ENCODE measurements at regions not wholly inside any gene's neighbourhood (a gene's known extent, or its start where the extent isn't known, plus 50 kb on each side); places are given as distances from the start of the nearest gene placed in this dataset.
"Not testable (repeated sequence)": the region's sequence is repeated elsewhere in the genome, so short reads cannot be mapped to it uniquely, and the experiment has no call there.

DNA sequence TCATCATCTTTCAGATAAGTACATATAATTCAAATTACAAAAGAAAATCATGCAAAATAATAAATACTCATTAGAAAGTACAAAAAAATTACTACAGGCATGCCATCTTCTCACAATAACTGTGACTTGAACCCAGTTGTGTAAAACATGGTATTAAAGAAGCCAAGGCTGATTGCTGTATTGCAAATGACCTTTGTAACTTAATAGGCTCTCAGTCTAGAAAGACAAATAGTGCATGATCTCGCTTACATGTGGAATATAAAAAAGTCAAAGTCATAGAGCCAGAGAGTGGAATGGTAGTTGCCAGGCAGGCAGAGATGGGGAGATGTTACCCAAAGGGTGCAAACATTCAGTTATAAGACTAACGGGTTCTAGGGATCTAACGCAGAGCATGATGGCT is 626.1 kb downstream of the COL12A1 start:
- DNase-seq (no peak), ATAC-seq (no peak)

DNA sequence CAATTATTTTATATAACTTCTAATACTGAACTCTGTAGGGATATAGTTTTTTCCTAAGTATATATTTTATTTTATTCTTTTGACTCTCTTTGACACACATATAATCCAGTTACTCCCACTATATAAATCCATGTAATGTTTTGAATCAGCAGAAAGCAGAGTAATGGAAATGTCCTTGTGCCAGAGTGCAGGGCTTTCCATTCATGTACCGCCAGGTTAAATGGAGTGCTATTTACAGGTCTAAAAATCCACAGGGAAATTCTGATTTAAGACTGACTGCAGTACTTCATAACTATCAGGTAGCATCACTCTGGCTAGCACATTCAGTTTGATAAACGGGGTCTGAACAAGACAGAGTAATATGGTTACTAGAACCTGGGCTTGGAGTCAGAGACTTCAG is 626.8 kb downstream of the COL12A1 start:
- ATAC-seq (no peak), DNase-seq (no peak)

DNA sequence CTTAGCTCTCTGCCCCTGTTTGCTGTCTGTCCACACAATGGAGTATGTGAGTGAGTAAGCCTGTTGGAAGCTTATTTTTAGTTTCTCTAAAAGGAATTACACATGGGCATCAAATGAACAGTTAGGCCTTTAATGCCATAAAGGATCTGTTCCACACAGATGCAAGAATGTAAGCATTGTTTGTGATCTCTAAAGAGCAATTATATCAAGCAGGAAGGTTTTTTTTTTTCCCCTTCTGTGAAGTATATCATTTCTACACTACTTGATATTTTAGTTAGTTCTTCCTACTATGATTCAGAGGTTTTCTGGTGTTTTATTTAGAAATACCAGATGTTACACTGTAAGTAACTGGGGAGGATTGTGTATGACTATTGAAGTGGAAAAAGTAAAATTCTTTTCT is 627.5 kb downstream of the COL12A1 start:
- no peak for DNase-seq

DNA sequence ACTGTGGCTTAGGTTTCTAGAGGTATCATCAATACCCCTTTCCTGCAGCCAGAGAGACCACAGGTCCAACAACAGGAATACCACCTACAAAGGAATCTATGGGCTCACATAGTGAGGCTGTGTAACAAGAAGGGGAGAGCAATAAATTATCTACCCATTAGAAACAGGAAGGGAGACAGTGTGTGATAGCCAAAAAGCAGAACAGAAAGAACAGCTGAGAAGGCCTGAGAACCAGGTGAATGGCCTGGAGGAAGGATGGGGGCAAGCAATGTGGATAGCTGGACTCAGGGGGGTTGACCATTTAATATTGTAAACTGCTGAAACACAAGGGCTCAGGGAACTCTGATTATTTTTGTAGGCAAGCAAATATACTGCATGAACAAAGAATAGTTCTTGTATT is 628.2 kb downstream of the COL12A1 start:
- DNase-seq, result no peak
- no peak for ATAC-seq

More for the DNA sequence above, 627.5 kb downstream of the COL12A1 start:
- no peak for ATAC-seq

DNA sequence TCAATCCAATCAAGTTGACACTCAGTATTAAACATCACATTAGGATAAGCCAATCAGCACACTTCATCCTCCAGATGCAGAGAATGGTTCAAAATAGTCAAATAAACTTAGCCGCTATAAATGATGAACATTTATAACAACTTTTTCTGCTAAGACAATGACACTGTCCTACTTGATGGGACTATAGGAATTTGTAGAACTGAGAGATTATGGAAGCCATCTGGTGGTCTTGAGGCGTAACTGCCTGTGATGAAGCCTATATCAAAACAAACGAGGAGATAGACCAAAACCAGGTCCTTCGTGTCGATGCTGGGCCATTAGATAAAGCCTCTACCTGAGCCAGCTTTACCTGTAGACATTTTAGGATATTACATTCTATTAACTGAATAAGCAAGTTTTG is 631.1 kb downstream of the COL12A1 start:
- no peak for ATAC-seq
- DNase-seq, result no peak

DNA sequence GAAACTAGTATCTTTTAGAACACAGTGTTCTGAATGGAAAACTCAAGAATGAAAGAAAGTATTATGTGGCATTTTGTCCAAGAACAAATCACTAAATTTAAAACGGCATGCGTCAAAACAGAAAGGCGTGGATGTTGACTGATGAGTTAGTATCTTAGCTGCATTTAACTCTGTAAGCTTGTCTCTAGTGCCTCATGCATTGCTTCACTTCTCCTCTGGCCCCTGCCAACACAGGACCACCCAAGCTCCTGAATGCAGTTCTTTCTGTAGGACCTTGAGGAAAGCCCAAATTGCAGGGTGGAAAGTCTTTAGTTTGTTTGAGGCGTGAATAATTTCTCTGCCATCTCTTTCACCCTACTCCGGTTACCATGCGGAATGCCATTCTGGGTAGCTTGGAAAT is 632.2 kb downstream of the COL12A1 start:
- no peak for DNase-seq
- no peak for ATAC-seq

DNA sequence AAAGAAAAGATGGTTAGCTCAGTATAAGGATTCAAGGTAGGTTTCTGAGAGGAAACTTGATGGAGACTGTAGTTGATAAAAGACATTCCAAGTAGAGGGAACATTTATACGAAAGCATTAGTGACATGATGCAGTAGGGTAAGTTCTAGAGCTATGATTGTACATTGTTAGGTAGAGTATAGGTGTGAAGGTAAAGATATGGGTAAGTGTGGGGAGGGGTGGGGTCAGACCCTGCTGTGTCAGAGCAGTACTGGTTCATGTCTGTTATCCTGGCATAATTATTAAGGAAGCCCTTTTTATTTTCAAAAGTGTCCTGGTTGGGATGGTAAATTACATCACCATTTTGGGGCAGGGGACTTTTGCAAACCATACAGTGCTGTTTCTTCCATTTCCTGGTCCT is 635.8 kb downstream of the COL12A1 start:
- DNase-seq (no peak), ATAC-seq (no peak)

DNA sequence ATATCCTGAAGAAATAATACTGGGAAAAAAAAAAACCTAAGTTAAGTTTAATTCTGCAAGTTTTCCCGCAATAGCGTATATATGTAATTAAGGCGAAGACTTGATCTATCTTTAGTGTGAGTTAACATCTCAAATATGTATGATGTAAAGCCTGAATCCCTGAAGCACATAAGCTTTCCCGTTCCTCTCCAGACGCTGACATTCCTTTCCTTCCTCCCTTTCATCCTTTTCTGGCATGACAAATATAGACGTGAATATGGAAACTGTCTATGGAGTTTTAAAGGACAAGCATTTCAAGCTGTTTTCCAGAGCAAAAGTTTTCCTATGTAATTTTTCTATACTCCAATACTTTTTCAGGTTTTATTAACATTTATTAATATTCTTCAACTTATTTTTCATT is 637.0 kb downstream of the COL12A1 start:
- ATAC-seq (no peak), DNase-seq (no peak)

DNA sequence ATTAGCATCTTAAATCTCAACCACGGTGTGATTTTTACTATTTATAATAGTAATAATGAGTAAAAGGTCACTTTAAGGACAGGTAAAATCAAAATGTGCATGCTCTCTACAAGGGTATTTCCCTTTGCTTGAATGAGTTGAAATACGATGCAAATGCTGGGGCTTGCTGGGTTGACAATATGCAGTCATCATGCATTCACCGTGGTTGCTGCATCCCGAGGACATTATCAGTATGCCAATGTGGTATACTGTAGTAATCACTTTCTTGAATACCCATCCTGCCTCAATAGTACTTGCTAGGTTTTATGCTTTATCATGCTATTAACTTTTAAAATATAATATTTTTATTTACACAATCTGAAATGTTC is 637.9 kb downstream of the COL12A1 start:
- not testable (repeated sequence) for ATAC-seq, DNase-seq

DNA sequence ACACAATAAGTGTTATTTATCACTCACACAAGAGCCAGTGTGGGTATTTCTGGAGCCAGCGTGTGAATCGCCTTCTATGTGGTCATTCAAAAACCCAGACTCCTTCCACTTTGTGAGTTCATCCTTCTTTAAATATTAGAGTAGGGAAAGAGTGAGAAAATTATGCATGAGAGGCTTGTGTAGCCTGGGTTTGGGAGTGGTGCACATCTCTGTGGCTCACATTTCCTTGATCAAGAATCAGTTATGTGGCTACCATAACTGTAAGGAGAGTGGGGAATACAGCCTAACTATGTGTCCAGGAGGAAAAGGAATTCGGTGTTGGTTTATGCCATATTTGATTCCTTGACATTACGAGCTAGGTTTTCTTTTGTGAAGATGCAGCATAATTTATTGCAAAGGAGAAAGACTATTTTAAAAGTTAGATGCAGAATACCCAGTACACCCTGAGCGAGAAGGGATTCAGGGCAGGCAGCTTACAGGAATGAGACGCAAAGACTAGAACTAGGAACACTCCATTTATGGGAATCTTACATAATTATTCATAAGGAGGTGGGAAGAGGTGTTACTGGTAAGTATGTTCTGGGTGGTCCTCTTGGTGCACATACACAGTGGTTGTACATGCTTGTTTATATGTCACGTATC is 638.5 kb downstream of the COL12A1 start:
- ATAC-seq (no peak), DNase-seq (no peak)

DNA sequence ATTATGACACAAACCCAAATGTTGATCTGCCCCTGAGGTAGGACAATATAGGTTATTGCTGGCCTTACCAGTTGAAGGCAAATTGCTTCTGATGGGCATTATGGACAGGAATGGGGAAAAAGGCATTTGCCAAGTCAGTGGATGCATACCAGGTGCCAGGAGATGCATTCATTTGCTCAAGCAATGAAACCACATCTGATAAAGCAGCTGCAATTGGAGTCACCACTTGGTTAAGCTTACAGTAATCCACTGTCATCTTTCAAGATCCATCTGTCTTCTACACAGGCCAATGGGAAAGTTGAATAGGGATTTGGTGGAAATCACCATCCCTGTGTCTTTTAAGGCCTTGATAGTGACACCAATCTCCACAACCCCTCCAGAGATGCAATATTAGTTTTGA is 648.6 kb downstream of the COL12A1 start:
- ATAC-seq (no peak), DNase-seq (no peak)

DNA sequence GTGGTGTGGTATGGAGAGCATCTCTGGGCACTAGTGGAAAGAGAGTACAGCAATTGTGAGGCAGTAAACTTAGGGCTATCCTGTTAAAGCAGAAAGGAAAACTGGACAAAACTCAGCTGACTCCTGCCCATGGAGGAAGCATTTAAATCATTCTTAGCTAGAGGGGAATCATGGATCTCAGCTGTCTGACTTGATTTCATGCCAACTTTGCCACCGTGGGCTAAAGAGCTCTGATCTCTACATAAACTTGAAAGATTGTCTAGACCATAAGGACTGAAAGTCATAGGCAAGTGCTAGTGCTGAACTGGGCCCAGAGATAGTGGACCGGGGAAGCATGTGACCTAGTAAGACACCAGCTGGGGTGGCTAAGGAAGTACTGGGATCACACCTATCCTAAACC is 651.8 kb downstream of the COL12A1 start:
- DNase-seq, result no peak
- ATAC-seq, result no peak

DNA sequence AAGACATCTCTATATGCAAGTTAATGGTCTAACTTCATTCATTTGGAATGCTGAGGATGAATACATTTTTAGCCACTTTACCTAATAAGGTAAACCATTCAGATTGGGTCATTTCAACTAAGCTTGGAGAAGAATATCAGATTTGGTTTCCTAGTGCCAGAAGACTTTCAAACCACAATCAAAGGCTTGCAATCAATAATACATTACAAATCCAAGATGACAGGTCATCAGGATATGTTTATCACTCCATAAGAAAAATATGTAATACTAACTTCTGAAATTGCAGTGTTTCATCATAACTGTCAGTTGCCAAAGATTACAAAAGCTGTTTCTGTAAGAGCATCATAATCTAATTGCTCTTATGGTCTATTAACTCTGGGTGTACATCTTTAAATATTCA is 654.0 kb downstream of the COL12A1 start:
- DNase-seq (no peak), ATAC-seq (no peak)

DNA sequence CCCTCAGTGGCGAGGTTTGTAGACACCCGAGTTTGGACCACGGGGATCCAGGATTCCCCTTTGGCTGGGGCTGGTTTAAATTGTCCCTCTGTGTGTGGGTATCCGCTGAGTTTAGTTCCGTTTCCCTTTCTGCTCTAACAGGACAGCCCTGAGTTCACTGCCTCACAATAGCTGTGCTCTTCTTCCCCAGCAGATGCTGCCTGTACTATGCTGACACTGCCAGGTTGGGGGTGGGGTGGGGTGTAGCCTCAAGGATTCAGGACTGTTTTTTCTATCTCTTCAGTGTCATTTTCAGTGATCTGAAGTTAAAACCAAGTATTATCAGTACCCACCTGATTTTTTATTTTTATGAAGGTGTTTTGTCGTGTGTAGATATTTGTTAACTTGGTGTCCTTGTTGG is 655.0 kb downstream of the COL12A1 start:
- ATAC-seq, result no peak
- DNase-seq, result no peak

DNA sequence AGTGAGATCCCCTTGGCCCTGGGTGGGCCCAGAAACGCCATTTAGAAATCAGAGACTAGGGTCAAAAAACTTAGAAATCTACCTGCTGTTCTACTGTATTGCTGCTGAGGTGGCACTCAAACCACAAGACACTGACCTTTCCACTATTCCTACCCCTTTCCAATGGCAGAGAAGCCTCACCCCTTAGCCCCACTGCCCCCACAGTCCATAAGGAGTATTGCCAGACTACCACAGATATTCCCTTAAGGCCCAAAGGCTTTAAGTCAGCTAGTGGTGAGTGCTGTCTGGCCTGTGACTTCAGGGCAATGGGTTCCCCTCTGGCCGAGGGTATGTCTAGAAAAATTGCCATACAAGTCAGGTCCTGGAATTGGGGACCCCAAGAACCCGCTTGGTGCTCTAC is 656.1 kb downstream of the COL12A1 start:
- no peak for ATAC-seq
- no peak for DNase-seq

DNA sequence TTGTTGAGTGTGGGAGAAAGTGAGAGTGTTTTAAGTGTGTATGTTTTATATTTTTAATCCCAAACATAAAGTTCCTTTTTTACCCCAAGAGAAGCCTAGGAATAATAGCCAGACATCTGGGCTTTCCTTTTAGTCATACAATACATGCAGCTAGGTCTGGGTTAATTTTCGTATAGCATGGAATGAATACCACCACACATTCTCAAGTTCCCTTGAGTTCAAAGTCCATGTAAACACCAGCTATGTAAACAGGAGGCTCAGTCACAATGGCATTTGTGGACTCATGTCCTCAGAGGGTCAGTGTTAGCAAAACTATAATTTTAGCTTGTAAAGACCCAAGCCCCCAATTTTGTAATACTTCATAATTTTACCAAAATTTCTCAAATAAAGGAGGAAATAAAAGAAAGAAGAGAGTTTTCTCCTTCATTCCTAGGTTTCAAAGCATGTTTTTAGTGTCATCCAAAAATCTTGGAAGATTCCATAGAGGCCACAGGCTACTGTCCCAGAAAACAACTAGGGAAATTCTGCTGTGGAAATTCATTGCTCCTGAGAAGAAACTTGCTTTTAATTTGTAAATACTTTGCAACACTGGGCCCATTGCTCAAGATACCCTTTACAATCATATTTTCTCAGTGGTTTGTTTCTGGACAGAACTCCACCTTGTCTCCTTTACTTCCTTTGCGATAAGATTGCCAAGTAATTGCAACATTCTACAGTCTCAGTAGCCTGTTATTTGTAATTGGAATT is 671.2 kb downstream of the COL12A1 start:
- ATAC-seq (no peak), DNase-seq (no peak)

DNA sequence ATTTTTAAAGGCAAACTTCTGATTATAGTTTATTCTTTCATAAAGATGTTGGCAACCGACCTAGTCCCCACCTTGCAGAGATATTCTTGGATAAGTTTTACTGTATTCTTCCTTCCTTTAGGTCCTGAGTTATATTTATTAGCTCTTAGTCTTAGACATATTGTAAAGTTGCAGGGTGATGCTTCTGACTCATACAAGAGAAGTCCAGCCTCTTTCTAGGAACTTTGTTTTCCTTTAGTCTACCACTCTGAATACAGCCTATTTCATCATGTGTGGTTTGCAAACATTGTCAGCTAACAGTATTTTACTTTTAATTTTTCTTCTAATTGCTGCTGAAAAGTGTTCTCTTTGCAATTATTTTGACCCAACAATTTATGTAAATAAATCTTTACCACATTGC is 686.7 kb downstream of the COL12A1 start:
- DNase-seq (no peak), ATAC-seq (no peak)

DNA sequence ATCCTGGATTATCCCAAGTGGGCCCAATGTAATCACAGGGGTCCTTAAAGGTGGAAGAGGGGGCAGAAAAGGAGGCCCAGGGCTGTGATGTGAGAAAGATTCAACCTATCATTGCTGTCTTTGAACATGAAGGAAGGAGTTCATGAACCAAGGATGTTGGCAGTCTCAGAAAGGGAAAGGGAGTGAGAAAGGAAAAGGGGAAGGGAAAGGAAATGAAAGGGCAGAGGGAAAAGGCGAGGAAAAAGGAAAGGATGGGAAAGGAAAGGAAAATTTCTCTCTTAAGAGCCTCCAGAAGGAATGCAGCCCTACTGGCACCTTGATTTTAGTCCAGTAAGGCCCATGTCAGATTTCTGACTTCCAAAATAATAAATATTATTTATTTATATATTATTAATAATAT is 687.8 kb downstream of the COL12A1 start:
- DNase-seq (no peak), ATAC-seq (no peak)

DNA sequence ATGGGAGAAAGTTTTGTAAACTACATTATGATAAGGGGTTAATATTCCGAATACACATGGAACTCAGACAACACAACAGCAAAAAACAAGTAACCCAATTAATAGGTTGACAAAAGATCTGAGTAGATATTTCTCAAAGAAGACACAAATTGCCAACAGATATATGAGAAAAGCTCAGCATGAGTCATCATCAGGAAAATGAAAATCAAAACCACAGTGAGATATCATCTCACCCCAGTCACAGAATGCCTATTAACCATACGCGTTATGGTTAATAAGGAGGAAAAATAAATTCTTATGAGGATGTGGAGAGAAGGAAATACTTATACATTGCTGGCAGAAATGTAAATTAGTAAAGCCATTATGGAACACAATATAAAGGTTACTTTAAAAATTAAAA is 695.0 kb downstream of the COL12A1 start:
- no peak for DNase-seq
- ATAC-seq, result no peak

DNA sequence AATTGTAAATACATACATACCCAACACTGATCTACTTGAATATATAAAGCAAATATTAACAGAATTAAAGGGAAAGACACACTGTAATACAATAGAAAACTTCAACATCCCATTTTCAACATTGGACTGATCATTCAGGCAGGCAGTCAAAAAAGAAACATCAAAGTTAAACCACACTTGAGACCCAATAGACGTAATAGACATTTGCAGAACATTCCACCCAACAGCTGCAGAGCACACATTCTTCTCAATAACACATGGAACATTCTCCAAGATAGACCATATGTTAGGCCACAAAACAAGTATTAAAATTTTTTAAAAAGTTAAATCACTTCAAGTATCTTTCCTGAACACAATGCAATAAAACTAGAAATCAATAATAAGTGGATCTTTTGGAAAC is 698.2 kb downstream of the COL12A1 start:
- no peak for DNase-seq
- no peak for ATAC-seq

DNA sequence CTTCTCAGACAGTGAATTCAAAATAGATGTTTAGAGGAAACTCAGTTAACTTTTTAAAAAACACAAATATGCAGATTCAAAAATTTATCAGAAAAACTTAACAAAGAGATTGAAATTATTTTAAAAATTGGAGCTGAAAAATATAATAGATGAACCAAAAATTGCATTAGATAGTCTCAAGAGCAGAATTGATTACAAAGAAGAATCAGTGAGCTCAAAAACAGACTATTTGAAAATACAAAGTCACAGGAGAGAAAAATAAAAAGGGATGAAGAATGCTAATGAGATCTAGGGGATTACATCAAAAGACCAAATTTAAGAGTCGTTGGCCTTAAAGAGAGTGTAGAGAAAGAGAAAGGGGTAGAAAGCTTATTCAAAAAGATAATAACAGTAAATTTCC is 700.5 kb downstream of the COL12A1 start:
- ATAC-seq, result no peak
- DNase-seq, result no peak

DNA sequence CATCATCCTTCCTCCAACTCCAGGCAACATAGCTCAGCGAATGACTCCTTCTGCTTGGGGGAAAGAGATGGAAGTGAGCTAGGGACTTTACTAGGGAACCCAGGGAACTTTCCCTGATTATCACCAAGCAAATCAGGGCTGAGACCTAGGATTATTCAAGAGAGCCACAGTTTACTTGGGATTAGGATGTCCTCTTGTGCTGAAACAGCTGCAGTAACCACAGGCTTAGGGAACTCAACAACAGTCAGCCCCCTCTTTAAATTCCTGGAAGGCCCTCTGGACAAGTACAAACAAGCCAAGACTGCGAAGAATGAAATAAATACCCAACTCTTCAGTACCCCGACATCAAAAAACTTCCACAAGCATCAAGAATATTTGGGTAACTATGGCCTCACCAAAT is 700.9 kb downstream of the COL12A1 start:
- DNase-seq (no peak), ATAC-seq (no peak)

DNA sequence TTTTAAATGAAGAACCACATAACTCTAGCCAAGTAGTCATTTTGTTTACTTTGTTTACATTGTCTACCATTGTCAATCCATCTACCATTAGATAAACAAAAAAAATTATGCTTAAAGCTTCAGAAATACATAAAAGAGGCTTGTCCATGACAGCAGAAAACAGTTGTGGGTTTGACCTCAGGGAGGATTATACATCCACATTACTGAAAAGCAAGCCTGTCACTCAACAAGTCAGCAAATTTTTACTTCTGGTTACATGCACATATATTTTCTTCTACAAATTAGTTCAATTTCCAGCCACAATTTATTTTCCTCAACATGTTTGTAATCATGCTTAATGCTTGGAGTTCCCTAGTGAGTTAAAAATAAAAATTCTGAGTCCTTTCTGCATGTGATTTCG is 713.3 kb downstream of the COL12A1 start:
- no peak for DNase-seq

DNA sequence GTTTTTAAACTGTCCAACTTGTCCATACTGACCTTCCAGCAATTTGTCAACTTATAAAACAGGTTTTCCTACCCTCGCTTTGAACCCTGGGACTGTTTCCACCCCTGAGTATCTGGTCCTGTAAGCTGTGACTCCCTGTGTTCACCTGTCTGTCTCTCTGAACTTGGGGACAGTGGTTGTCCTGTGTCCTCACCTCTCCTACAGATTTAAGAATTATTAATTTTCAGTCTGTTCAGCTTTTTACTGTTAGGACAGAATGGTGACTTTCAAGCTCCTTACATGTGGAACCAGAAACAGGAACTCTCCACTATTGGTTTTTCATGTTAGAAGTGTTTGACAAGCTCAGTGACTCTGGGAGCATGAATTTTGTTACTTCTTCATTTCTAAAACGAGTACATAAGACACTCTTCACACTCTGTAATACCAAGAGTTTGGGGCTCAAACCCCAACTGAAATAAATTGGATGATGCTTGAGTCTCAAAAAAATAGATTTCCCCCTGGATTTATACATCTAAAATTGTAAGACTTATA is 713.9 kb downstream of the COL12A1 start:
- ATAC-seq, result no peak

More for the DNA sequence above, 713.3 kb downstream of the COL12A1 start:
- no peak for ATAC-seq

More for the DNA sequence above, 713.9 kb downstream of the COL12A1 start:
- no peak for DNase-seq

Measured in stimulated activated naive CD8-positive, alpha-beta T cell treated with anti-CD3 and anti-CD28 coated beads, Interleukin-15, Interleukin-2, amounts not matched to agents 100 U/mL and 50 U/mL, for 24 hours (primary cell).